Transverse colon (tissue), 3 donors: ENCODE measurements at regions not wholly inside any gene's neighbourhood (a gene's known extent, or its start where the extent isn't known, plus 50 kb on each side); places are given as distances from the start of the nearest gene placed in this dataset.

Source experiments
- CTCF ChIP-seq, 5 experiments: fragments of 200-600 bp in 3 of 5; fragments of 450-650 bp in 2 of 5; sonication (generic) in 3 of 5; IDR thresholded peaks; 1 replicate in 2 of 5; 2 replicates in 3 of 5; pipeline ENCODE4 v1.5.1; 2016 to 2017; ENCODE audit warnings: antibody characterized with exemption in 5 of 5, inconsistent platforms in 3 of 5, mild to moderate bottlenecking in 2 of 5, moderate library complexity in 1 of 5
- EP300 ChIP-seq: sonication (generic); formaldehyde crosslinking; IDR thresholded peaks from one replicate; pipeline ENCODE4 v1.6.1; 2017; ENCODE audit warnings: antibody characterized with exemption, low read depth
- POLR2A ChIP-seq: fragments of 450-650 bp; IDR thresholded peaks from one replicate; pipeline ENCODE4 v1.6.1; 2016; ENCODE audit warnings: antibody characterized with exemption, mild to moderate bottlenecking, moderate library complexity

GRCh38 chr2:41912776-41913175, 135.0 kb upstream of the PKDCC start:
- TF ChIP-seq POLR2A (no peak), CTCF (IDR thresholded peaks at IDR 0.05) (no peak), EP300 (no peak)
